Nephron progenitor cell (in vitro differentiated cells): ENCODE measurements at regions not wholly inside any gene's neighbourhood (a gene's known extent, or its start where the extent isn't known, plus 50 kb on each side); places are given as distances from the start of the nearest gene placed in this dataset.

ENCODE experiments used
- DNase-seq: peaks from one replicate; pipeline ENCODE4 v3.0.0; 2021
- H3K27ac Mint-ChIP-seq: 2 replicates; pipeline ENCODE4 v1.8.0; 2021; ENCODE audit warnings: mild to moderate bottlenecking, moderate library complexity, mixed read lengths
- H3K27me3 Mint-ChIP-seq: 2 replicates; pipeline ENCODE4 v1.8.0; 2021; ENCODE audit warnings: mild to moderate bottlenecking, low read depth, mixed read lengths; ENCODE audit not compliant: poor library complexity
- H3K36me3 Mint-ChIP-seq: 2 replicates; pipeline ENCODE4 v1.8.0; 2021; ENCODE audit warnings: low read depth, mixed read lengths
- H3K4me1 Mint-ChIP-seq: 2 replicates; pipeline ENCODE4 v1.8.0; 2021; ENCODE audit warnings: mixed read lengths
- H3K4me3 Mint-ChIP-seq: 2 replicates; pipeline ENCODE4 v1.8.0; 2021; ENCODE audit warnings: mild to moderate bottlenecking, moderate library complexity, mixed read lengths
- H3K9me3 Mint-ChIP-seq: 2 replicates; pipeline ENCODE4 v1.8.0; 2021; ENCODE audit warnings: mild to moderate bottlenecking, moderate library complexity, mixed read lengths
- TF ChIP-seq, protein P1 (sequence below): fragments of 200-600 bp; sonication (generic); IDR thresholded peaks from 2 replicates; pipeline ENCODE4 v1.5.0; 2021; ENCODE audit warnings: antibody characterized with exemption

GRCh38 chr11:33944345-33944692 is 52.4 kb upstream of the LMO2 start:
- no peak overlapping the region for H3K4me3 Mint-ChIP-seq
- H3K4me1 Mint-ChIP-seq, result peaks cover 27% of the 10 kb centered on the region
- TF ChIP-seq, protein P1, sequence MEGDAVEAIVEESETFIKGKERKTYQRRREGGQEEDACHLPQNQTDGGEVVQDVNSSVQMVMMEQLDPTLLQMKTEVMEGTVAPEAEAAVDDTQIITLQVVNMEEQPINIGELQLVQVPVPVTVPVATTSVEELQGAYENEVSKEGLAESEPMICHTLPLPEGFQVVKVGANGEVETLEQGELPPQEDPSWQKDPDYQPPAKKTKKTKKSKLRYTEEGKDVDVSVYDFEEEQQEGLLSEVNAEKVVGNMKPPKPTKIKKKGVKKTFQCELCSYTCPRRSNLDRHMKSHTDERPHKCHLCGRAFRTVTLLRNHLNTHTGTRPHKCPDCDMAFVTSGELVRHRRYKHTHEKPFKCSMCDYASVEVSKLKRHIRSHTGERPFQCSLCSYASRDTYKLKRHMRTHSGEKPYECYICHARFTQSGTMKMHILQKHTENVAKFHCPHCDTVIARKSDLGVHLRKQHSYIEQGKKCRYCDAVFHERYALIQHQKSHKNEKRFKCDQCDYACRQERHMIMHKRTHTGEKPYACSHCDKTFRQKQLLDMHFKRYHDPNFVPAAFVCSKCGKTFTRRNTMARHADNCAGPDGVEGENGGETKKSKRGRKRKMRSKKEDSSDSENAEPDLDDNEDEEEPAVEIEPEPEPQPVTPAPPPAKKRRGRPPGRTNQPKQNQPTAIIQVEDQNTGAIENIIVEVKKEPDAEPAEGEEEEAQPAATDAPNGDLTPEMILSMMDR, result no peak
- no peaks in the 10 kb centered on the region for H3K9me3 Mint-ChIP-seq
- peaks cover 2% of the 10 kb centered on the region for H3K27me3 Mint-ChIP-seq
- no peak overlapping the region for H3K27ac Mint-ChIP-seq
- DNase-seq, result no peak
- no peaks in the 10 kb centered on the region for H3K36me3 Mint-ChIP-seq

- TF ChIP-seq, protein P1, result no peak
- H3K36me3 Mint-ChIP-seq, result no peaks in the 10 kb centered on the region
- peaks cover 22% of the 10 kb centered on the region for H3K4me1 Mint-ChIP-seq
- DNase-seq, result no peak
- peaks cover 2% of the 10 kb centered on the region for H3K27me3 Mint-ChIP-seq
- no peaks in the 10 kb centered on the region for H3K9me3 Mint-ChIP-seq
- H3K27ac Mint-ChIP-seq, result peak overlapping the region; percentile 37
- H3K4me3 Mint-ChIP-seq, result no peak overlapping the region
Observed at GRCh38 chr11:33942954-33943353, 51.1 kb upstream of the LMO2 start.

DNA sequence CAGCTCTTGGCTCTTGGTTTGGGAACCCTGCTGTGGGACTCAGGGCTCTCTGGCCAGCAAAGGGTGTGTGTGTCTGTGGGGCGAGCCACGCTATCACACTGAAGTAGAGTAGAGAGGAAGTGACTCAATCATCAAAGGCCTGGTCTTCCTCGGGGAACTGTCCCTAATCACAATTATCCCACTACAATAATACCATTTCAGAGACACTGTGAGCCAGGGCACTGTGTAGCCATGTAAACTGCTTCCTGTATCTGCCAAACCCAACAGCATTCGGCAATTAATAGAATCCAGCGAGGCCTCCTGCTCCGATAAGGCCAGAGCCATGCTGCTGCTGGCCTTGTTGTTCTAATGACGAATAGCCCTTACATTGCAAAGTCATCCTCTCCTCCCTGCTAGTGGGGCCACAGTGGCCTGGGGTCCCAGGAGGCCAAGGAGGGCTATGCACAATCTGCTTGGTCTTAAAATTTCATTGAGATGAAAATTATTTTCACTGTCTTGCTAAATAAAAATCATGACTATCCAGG is 49.8 kb upstream of the LMO2 start:
- Mint-ChIP-seq H3K4me3 (no peak overlapping the region), H3K4me1 (peaks cover 35% of the 10 kb centered on the region), H3K9me3 (no peaks in the 10 kb centered on the region), H3K36me3 (no peaks in the 10 kb centered on the region), H3K27ac (peak overlapping the region; percentile 37), H3K27me3 (peaks cover 7% of the 10 kb centered on the region)
- TF ChIP-seq, protein P1, result no peak
- no peak for DNase-seq
